HG02759 (cell line): ENCODE measurements at regions not wholly inside any gene's neighbourhood (a gene's known extent, or its start where the extent isn't known, plus 50 kb on each side); places are given as distances from the start of the nearest gene placed in this dataset.

Experiments used
- ATAC-seq: cut with Tn5 transposase; IDR thresholded peaks from one replicate; pipeline ENCODE4 v1.9.1; 2021; ENCODE audit warnings: mild to moderate bottlenecking, moderate library complexity; ENCODE audit not compliant: unreplicated experiment

DNA sequence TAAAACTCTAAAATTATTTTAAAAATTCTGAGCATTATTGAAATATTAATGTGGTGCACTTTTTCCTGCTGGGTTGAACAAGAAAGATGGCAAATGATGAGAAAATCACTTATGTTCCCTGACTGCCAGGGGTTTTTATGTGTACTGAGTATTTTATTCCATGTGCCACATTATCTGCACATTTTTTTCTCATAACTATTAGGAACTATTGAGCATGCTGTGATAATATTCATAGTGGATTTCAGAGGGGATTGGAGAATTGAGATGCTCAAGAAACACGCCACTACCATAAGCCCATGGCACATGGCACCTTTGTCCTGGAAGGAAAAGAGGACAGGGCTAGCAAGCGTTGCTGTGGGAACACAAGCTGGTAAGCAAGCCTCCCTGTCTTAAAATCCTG, 478.5 kb upstream of the GYPC start:
- ATAC-seq: no peak

DNA sequence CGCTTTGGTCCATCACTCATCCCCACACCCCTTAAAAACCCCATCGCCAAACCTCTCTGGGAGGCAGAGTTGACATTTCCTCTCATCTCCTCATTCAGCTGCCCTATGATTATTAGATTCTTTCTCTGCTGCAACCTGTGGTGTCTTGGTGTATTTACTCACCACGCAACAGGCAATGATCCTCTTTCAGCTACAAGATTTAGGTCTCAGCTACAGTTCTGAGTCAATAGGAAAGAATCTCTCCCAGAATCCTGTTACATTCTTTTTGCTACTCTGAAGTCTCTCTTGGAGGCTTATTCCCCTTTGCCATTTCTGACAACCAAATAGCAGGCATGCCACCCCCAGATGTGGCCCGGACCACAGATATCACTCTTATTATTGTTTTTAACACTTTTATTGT, 468.3 kb upstream of the GYPC start:
- ATAC-seq: no peak

DNA sequence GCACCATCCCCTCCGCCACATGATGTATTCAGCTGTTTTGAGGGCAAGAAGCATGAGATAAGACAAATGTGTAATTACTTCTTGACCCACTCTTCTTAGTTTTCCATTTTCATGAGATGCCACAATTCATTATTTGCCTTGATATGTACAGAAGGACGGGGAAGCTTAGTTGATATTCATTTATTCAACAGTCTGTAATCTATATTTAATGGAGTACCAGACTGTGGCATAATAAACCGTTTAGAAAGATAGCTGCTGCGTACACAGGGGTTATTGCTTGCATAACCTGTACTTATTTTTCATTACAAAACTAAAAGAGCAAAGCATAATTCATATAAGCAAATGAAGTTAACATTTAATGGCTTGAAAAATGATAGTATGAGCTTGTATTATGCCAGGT, 466.4 kb upstream of the GYPC start:
- ATAC-seq: no peak

DNA sequence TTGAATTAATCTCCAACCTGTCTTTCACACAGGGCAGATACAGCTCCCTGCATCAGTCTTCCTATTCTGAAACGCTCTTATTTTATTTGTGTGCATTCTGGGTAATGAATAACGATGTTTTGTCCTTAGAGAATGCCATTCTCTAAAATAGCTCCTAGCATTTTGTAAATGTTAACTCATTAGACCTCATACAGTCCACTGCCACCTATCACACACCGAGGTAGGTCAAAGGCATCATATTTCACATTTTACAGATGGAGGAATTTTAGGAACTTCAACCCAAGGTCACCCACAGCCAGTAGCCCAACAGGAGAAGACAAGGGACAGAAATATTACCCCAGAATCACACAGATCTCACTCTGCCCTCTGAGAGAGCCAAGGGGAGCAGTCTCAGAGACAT, 455.4 kb upstream of the GYPC start:
- no peak for ATAC-seq

DNA sequence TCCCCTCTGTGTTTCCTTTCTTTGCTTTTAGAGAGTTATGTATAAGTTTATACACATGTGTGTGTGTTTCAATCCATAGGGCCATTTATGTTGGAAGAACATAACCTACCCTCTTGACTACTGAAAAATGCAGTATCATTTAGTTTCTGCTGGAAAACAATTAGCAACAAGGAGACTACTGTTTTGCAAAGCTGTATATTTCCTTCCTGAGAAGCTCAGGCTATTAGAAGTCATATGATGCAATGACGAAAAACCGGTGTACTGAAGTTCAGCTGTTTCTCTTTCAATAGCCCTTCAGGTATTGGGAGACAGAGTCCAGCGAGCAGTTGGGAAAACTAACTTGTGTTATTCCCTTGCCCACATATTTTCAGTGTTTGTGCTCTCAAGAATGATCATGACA, 447.7 kb upstream of the GYPC start:
- ATAC-seq: no peak

DNA sequence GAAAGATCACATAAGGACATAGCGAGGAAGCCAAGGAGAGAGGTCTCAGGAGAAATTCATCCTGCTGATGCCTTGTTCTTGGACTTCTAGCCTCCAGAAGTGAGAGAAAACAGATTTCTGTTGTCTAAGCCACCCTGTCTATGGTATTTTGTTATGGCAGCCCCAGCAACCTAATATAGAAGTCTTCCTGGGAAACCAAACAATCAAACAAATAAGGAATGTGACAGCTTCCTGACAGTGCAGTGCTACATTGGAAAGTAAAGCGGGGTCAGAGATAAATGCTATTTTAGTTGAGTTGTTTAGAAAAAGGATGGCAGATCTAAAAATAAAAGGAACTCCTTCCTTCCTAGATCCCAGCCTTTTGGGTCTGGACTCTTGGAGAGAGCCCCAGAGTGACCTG, 443.2 kb upstream of the GYPC start:
- ATAC-seq: no peak

DNA sequence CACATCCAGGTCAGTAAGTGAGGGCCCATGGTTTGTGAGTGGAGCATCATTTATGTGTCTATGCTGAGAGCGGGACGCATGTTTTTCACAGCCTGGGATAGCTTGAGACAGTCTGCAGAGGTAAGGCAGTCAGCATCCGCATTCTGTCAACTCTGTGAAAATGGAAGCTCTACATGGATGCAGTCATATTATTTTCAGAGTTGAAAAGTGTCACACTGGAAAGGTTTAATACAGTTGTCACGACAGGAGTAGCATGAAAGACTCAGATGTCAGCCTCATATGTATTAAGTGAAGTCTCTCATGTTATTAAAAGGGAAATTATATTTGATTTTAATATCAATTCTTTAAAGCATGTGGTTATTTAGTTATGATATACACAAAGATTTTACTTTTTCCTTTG, 436.9 kb upstream of the GYPC start:
- ATAC-seq: no peak

DNA sequence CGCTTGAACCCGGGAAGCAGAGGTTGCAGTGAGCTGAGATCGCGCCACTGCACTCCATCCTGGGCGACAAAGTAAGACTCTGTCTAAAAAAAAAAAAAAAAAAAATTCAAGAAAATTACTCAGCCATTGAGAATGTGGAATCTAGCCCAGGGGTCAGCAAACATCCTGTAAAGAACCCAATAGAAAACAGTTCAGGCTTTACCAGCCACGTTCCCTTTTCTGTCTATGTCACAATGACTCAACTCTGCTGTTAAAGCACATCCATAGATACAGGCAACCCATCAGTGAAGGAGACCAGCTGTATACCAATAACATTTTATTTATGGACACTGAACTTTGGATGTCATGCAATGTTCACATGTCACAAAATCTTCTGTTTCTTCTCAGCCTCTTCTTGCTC, 435.6 kb upstream of the GYPC start:
- ATAC-seq: no peak

DNA sequence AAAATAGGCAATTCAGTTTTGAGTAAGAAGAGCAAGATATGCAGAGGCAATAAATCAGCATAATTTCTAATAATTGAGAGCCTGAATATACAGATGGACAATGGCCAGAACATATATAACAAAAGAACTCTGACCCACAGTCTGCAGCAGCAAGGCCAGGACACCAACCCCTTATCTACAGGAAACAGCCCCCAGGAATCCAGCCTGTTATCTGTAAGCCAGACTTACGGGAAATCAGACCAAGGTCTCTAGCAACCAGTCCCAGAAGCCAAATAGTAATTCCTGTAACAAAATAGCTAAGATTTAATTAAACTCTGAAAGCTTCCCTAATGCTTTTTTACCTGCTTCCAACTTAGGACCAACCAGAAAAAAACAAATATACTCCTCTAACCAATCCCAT, 434.5 kb upstream of the GYPC start:
- no peak for ATAC-seq

DNA sequence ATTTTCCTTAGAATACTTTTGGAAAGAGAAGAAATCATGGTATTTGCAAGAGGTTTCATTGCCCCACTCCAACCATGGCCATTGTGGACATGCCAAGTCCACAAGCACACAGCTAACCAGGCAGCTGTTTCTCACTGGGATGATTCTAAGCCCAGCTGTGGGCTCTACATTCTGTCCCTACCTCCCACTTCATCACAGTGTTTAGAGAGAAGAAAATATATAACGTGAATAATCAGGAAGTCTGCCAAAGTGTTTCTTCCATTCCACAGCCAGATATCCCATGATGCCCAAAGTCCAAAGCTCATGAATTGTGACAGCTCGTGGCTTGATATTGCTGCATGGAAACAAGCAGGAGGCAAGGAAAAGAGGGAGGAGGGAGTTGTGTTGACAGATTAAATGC, 433.7 kb upstream of the GYPC start:
- ATAC-seq: no peak

DNA sequence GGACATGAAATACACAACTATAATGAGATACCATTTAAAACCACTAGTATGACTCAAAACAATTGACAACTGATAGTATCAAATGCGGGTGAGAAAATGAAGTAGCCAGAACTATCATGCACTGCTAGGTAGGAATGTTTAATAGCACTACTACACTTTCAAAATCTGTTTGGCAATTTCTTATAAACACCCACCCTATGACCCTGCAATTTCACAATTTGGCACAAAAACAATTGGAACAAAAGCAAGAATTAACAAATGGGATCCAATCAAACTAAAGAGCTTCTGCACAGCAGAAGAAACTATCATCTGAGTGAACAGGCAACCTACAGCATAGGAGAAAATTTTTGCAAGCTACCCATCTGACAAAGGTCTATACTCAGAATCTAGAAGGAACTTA, 431.2 kb upstream of the GYPC start:
- no peak for ATAC-seq

DNA sequence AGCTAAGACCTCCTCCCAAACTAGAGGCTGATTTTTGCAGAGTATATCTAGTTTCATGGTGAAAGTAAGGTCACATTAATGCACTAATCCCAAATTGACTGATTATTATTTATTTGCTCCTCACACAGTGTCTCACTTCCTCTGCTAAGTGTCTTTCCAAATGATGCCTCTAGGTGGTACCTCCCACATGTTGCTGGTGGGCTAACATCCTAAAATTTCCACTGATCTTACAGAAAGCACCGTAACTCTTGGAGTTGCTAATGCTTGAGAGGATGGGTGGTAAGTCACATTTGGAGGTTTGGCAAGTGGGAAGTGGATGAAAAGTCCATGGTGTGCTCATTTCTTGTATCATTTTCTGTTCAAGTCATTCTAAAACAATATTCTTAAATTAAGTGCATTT, 428.7 kb upstream of the GYPC start:
- no peak for ATAC-seq

DNA sequence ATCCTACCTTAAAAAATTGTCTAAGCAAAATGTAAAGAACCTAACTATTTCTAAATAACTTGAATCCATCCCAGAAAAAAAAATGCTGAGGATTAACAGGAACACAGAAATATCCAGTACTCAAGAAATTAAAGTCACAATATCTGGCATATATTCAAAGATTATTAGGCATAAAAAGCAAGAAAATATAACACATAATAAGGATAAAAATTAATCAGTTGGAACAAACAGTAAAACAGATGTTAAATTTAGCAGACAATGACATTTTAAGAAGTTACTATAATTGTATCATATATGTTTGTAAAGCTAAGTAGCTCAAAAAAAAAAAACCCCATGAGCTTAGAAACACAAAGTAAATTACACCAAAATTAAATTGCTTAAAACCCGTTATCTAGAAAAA, 427.4 kb upstream of the GYPC start:
- no peak for ATAC-seq

DNA sequence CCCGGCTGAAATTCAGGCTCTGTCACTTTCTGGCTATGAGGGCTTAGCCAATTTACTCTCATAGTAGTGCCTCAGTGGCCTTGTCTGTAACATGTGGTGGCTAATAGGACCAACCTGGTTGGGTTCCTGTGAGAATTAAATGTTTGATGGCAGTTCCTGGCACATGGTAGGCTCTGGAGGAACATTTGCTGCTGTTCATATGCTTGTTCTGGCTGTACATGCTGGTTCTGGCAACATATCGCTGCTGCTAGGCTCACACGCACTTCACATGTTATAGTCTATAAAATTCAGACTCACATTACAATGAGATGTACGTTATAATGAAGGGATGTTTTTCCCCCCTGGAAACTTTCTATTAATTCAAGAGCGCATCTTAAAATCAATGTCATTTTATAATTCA, 417.7 kb upstream of the GYPC start:
- ATAC-seq: no peak

DNA sequence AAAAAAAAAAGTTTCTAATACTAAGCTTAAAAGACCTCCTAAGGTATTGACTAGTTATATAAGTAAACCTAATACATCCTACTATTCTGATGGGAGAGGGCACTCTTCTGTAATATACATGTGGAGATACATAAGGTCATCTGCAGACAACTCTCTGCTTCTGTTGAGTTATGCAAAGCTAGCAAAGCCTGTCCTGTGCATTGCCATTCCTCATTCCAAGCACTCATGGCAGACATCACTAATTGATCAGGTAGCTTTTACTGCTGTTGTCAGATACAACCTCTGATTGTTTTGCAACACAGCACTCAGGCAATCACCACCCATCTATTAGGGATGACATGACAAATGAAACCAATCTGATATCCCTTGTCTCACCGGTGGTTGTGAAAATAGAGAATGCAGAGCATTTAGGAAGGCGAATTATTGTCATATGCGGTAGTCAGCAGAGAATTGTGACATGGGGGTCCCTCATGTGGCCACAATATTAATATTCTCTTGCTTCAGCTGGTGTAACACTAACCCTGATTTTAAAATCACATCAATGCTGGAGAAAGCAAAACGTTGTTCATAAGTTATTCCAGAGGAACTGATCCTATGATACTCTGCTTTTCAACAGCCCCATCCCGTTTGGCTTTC, 416.5 kb upstream of the GYPC start:
- ATAC-seq: no peak

DNA sequence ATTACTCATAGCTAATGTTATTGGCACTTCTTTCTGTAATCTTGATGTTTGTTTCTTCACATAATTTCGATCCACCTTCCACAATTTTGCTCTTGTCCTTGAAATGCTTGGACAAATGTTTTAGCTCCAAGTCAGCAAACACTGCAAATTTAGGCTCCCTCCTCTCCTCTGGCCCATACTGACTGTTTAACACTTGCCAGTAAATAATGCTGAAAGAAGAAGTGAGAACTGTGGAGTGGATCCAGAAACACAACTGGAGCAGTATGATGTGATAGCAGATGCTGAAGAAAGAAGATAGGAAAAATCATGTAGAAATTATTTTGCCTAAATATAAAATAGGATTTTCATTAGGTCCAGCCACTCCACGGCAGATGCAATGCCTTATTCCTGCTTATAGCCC, 415.0 kb upstream of the GYPC start:
- no peak for ATAC-seq

DNA sequence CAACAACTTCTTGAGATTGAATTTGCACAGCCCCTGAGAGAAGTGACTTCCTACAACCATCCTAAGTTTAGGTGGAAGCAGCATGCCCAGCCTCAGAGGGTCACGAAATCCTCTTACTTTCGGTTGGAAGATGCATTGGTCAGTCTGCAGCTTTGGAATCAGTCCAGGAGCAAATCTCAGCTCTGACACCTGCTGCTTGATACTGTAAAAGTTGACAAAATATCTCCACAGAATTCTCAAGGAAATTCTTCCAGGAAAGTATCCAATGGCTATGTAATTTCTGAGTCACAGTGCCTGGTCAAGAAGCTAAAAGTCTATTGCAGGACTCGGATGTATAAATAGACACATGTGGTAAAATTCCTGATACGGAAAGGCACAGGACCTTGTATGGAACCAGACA, 414.5 kb upstream of the GYPC start:
- ATAC-seq: no peak

DNA sequence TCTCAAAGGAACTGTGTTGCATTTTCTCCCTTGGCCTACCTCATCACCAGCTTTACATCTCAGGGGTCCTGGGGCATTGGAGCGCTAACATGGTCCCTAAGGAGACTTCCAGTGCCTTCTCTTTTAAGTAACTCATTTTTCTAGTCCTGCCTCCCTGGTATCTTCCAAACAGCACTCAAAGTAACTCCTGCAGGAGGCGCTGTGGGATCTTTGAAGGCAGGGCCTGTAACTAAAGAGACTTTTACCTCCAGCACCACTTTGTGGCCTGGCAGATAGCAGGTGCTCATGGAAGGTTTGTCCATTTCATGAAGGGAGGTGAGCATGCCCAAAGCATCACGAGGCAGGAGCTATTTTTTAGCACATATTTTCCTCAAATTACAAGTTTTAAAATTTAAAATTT, 411.0 kb upstream of the GYPC start:
- no peak for ATAC-seq

DNA sequence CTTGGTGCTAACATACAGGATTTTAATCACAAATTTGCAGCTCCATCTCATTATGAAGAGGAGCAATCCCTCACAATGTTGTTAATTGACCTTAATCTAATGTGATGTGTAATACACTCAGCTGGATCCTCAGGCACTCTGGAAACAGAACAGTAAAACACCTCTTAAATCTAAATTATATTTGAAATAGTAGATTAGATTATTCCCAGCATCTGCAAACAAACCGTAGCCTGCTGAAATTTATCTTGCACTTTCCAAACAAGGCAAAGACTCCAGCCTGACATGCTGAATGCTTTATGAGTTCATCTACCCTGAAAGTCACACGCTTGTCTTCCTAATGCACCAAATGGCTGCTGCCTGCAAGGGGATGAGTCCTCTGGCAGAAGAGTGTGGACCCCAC, 402.3 kb upstream of the GYPC start:
- ATAC-seq: no peak

DNA sequence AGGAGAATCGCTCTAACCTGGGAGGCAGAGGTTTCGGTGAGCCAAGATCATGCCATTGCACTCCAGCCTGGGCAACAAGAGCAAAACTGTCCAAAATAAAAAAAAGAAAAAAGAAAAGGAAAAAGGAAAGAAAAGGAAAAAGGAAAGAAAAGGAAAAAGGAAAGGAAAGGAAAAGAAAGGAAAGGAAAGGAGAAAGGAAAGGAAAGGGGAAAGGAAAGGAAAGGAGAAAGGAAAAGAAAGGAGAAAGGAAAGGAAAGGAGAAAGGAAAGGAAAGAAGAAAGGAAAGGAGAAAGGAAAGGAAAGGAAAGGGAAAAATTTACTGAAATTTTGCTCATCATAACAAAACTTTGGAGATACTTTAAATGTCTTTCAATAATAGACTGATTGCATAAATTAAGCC, 391.3 kb upstream of the GYPC start:
- no peak for ATAC-seq

DNA sequence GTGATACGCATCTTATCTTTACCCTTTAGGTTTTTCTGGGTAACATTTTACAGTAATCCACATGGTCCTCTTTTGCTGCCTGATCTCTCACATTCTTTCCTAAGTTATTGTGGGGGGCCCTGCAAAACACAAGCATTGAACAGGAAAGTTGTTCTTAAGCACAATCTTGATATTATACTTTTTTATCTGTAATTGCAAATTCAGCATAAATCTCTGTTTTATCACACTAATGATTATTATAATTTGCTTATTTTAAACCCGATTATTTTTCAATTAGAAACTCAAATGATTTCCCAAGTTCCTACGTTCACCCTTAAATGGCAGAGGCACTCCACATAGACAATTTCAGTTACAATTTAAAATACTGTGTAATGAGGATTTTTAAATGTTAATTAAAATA, 386.0 kb upstream of the GYPC start:
- ATAC-seq: no peak

DNA sequence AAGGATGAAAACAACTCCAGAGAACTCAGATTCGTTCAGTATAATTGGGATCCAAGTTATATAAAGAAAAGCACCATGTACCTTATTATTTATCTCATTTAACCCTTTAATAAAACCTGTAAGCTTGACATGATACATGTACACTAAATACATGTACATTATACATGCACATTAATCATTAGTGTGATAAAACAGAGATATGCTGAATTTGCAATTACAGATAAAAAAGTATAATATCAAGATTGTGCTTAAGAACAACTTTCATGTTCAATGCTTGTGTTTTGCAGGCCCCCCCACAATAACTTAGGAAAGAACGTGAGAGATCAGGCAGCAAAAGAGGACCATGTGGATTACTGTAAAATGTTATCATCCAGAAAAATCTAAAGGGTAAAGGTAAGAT, 385.4 kb upstream of the GYPC start:
- ATAC-seq: no peak

DNA sequence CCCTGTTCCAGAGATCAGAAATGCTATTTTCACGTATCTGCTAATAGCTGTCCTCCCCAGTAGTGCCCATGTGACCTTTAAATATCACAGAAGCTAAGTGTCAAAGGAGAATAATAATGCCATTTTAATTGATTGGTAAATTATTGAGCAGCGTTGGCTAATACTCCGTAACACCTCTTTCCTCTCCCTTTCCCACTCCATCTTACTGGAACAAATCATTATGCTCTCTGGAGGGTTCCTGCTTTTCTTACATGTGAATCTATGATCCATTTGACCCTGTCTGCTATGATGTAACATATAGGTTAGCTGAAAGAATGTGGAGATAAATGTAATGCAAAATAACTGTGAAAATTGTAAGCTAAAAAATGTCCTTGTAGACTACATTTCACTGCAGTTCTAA, 383.6 kb upstream of the GYPC start:
- ATAC-seq: no peak

DNA sequence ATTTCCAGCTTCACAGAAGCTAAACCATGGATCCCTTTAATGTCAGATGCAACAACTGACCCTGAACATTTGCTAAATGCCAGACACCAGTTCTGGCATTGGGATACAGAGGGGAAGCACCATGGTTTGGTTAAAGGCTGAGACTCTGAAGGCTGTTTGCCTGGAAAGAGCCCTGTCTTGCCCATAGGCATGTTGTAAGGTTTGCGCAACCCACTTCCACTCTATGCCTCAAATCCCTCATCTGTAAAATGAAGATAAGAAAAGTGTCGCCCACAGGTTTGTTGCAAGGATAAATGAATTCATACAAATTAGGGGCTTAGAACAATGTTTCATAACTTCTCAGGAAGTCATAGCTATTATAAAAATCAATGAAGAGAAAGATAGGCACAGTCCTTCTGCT, 380.9 kb upstream of the GYPC start:
- no peak for ATAC-seq
